Tibial nerve (tissue), 4 donors: ENCODE measurements at regions not wholly inside any gene's neighbourhood (a gene's known extent, or its start where the extent isn't known, plus 50 kb on each side); places are given as distances from the start of the nearest gene placed in this dataset.

Experiments
- DNase-seq, 2 donors: peaks; one replicate each; pipeline ENCODE4 v3.0.0-alpha.2; 2019; ENCODE audit warnings: low spot score in 2 of 2
- H3K27ac ChIP-seq, 4 donors: fragments of 200-600 bp; sonication (generic) in 3 of 4; one replicate each; pipeline ENCODE4 v1.5.1; 2017 to 2019; ENCODE audit warnings: mild to moderate bottlenecking in 1 of 4
- H3K27me3 ChIP-seq, 2 donors: fragments of 200-600 bp; sonication (generic) in 1 of 2; one replicate each; pipeline versions ENCODE4 v1.5.1 to v1.6.0; 2017 to 2019
- H3K36me3 ChIP-seq, 3 donors: fragments of 200-600 bp; sonication (generic); one replicate each; pipeline ENCODE4 v1.5.1; 2018 to 2019
- H3K4me1 ChIP-seq, 4 donors: fragments of 200-600 bp; sonication (generic) in 3 of 4; one replicate each; pipeline ENCODE4 v1.5.1; 2017 to 2019
- H3K4me3 ChIP-seq, 4 donors: fragments of 200-600 bp; sonication (generic) in 3 of 4; one replicate each; pipeline ENCODE4 v1.5.1; 2017 to 2019; ENCODE audit warnings: mild to moderate bottlenecking in 1 of 4, moderate library complexity in 1 of 4
- H3K9me3 ChIP-seq, 4 donors: fragments of 200-600 bp; sonication (generic) in 3 of 4; one replicate each; pipeline ENCODE4 v1.5.1; 2017 to 2019
- CTCF ChIP-seq, 5 experiments: fragments of 200-600 bp in 3 of 5; fragments of 450-650 bp in 2 of 5; sonication (generic) in 3 of 5; IDR thresholded peaks; one replicate each; pipeline ENCODE4 v1.5.1; 2016 to 2019; ENCODE audit warnings: antibody characterized with exemption in 5 of 5, mild to moderate bottlenecking in 3 of 5, moderate library complexity in 2 of 5
- EP300 ChIP-seq, 2 donors: sonication (generic); formaldehyde crosslinking; IDR thresholded peaks; one replicate each; pipeline ENCODE4 v1.6.1; 2017; ENCODE audit warnings: antibody characterized with exemption in 2 of 2, mild to moderate bottlenecking in 1 of 2
- POLR2A ChIP-seq, 2 donors: fragments of 450-650 bp; IDR thresholded peaks; one replicate each; pipeline ENCODE4 v1.6.1; 2017; ENCODE audit warnings: antibody characterized with exemption in 2 of 2, mild to moderate bottlenecking in 2 of 2, moderate library complexity in 2 of 2
- WGBS, 2 donors: methylation state at CpG; one replicate each; pipeline ENCODE4 v1.1.5; 2018; 5-methylcytosine and 5-hydroxymethylcytosine counted together

- Histone ChIP-seq H3K9me3 (no peaks in the 10 kb centered on the region), H3K27ac (no peak overlapping the region), H3K4me1 (no peaks in the 10 kb centered on the region), H3K36me3 (no peaks in the 10 kb centered on the region), H3K4me3 (no peak overlapping the region), H3K27me3 (no peaks in the 10 kb centered on the region)
- WGBS, 2 donors, result 76 to 77% methylated on average over 8 of the region's 8 CpGs
- no peak for TF ChIP-seq EP300 (IDR thresholded peaks at IDR 0.05)
- TF ChIP-seq POLR2A (IDR thresholded peaks at IDR 0.05), result no peak
- no peak for TF ChIP-seq CTCF (IDR thresholded peaks at IDR 0.05)
- DNase-seq, result no peak
Observed at GRCh38 chr17:70298929-70299531, 129.7 kb downstream of the KCNJ2 start.

- TF ChIP-seq POLR2A (IDR thresholded peaks at IDR 0.05) (no peak), CTCF (IDR thresholded peaks at IDR 0.05) (no peak), EP300 (IDR thresholded peaks at IDR 0.05) (no peak)
- 44 to 48% methylated on average over 3 of the region's 3 CpGs for WGBS, 2 donors
- no peaks in the 10 kb centered on the region for H3K4me1 ChIP-seq
- no peak for DNase-seq
- no peak overlapping the region for H3K27ac ChIP-seq
- no peaks in the 10 kb centered on the region for H3K9me3 ChIP-seq
- H3K4me3 ChIP-seq, result no peak overlapping the region
- H3K27me3 ChIP-seq, result no peaks in the 10 kb centered on the region
- H3K36me3 ChIP-seq, result no peaks in the 10 kb centered on the region
Observed at GRCh38 chr17:70307430-70308225, 138.3 kb downstream of the KCNJ2 start.

- TF ChIP-seq POLR2A (IDR thresholded peaks at IDR 0.05) (no peak), EP300 (IDR thresholded peaks at IDR 0.05) (no peak), CTCF (IDR thresholded peaks at IDR 0.05) (no peak)
- Histone ChIP-seq H3K4me3 (no peak overlapping the region), H3K27ac (no peak overlapping the region), H3K4me1 (no peaks in the 10 kb centered on the region), H3K27me3 (no peaks in the 10 kb centered on the region), H3K36me3 (no peaks in the 10 kb centered on the region), H3K9me3 (no peaks in the 10 kb centered on the region)
- DNase-seq, result no peak
- 89 to 91% methylated on average over 2 of the region's 2 CpGs for WGBS, 2 donors
Observed at GRCh38 chr17:70308618-70309017, 139.3 kb downstream of the KCNJ2 start.

GRCh38 chr17:70310221-70310672, 140.9 kb downstream of the KCNJ2 start:
- Histone ChIP-seq H3K36me3 (no peaks in the 10 kb centered on the region), H3K4me3 (no peak overlapping the region), H3K4me1 (no peaks in the 10 kb centered on the region), H3K27me3 (no peaks in the 10 kb centered on the region), H3K9me3 (no peaks in the 10 kb centered on the region), H3K27ac (no peak overlapping the region)
- 82 to 89% methylated on average over 4 of the region's 4 CpGs for WGBS, 2 donors
- DNase-seq, result no peak
- TF ChIP-seq EP300 (IDR thresholded peaks at IDR 0.05) (no peak), CTCF (IDR thresholded peaks at IDR 0.05) (no peak), POLR2A (IDR thresholded peaks at IDR 0.05) (no peak)

DNA sequence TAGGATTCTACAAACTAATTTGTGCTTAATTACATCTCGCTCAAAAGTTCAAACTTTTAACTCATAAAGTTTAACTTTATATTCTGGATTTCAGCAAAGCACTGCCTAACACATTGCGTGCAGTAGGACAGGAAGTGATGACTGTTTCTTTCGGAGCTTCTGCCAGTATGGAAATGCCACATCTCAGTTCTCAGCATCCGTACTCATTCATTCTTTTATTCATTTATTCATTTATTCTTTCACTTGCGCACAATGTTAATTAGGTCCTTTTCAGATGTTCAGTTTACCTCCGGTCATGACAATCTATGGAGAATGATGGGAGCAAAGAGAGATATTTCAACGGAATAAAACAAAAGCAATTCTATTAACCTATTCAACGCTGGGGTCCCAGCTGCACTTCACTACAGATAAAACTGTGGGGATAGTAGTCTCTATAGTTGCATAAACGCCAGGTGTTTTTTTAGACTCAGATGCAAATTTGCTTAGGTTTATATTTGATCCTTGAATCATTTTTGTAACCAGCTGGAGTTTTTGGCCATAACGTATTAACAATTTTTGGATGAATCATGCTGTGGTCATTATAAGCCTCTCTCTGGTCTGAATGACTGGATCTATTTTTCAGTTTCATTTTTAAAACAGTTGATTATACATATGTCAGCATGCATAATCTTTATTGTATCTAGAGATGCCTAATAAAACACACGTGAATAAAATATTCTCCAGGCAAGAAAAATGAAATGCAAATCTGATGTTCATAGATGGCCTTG, 143.9 kb downstream of the KCNJ2 start:
- no peak for DNase-seq
- Histone ChIP-seq H3K4me1 (no peaks in the 10 kb centered on the region), H3K36me3 (no peaks in the 10 kb centered on the region), H3K9me3 (no peaks in the 10 kb centered on the region), H3K4me3 (no peak overlapping the region), H3K27me3 (no peaks in the 10 kb centered on the region), H3K27ac (no peak overlapping the region)
- TF ChIP-seq POLR2A (IDR thresholded peaks at IDR 0.05) (no peak), CTCF (IDR thresholded peaks at IDR 0.05) (no peak), EP300 (IDR thresholded peaks at IDR 0.05) (no peak)
- 63 to 69% methylated on average over 11 of the region's 11 CpGs for WGBS, 2 donors
